SHP77 treated with DMSO at 0.1 percent for 48 hours (cell line): ENCODE measurements at regions not wholly inside any gene's neighbourhood (a gene's known extent, or its start where the extent isn't known, plus 50 kb on each side); places are given as distances from the start of the nearest gene placed in this dataset.
"Not testable (repeated sequence)": the region's sequence is repeated elsewhere in the genome, so short reads cannot be mapped to it uniquely, and the experiment has no call there.

ENCODE experiments used
- DNase-seq: peaks from one replicate; lab custom pipeline; 2025; lab: John Stamatoyannopoulos, UW

DNA sequence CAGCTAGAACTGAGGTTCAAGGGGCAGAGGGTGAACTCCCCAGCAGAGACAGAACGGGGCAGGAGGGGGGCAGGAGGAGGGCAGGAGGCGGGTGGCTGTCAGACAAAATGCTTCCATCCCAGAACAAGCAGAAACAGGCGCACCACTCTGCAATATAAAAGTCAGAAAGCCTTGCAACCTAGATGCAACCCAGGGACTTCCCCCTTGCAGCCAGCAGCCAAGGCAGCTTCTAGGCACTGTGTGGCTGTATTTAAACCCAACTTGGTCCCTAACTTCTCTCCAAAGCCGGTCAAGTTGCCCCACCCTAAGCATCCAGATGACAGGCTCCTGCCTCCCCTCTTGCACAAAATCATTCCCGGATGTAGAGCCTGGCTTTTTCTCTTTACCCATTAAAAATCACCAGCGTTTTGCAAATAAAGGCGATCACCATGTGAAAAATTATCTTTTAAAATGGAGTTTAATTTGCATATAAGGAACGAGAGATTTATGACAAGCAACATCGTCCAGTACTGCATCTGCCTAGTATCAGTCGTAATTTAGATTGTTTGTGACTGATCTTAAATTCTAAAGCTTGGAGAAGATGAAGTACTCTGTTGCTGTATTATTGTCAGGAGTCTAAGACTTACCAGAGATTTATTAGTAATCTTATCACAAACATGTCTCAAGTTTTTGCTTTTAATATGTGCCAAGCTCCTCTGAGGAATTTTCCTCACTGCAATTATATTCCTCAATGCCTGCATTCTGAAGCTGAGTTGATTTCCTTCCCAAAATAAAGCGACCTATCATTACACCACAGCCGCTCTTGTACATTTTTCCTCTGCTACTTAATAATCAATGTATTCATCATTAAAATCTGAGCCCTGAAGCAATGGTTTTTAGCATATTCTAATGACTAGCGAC, 307.1 kb upstream of the ZNF507 start:
- DNase-seq, result no peak

DNA sequence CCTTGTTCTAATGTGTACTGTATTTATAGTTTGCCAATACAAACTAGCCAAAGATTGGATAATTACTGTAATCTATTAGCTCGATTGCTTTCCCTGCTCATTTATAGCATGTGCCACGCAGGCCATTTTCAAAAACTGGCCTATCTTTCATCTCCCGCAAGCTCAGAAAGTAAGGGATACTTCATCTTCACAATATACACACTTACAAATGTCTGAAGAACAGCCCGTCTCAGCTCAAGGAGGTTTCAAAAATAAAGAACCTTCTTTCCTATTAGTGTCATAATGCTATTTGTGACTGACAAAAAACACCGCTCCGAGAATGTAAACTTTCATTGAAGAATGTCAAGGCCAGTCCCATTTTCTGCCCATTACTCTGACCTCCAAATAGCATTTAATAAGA, 306.4 kb upstream of the ZNF507 start:
- no peak for DNase-seq

DNA sequence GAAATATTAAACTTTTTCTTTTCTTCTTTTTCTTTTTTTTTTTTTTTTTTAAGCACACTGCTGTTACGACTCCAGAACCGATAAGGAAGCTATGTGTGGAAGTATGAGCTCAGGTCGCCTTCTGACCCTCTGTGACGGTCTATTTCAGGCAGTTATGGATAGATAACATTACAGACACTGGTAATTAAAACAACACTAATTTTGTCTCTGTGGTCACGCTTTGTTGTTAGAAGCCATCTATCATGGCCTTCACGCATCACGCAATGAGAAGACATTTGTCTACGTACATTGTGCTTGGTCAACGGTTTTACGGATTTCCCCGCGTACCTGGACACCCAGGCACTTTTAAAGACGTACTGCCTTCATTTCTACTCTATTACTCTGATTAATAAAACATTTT, 306.0 kb upstream of the ZNF507 start:
- no peak for DNase-seq

DNA sequence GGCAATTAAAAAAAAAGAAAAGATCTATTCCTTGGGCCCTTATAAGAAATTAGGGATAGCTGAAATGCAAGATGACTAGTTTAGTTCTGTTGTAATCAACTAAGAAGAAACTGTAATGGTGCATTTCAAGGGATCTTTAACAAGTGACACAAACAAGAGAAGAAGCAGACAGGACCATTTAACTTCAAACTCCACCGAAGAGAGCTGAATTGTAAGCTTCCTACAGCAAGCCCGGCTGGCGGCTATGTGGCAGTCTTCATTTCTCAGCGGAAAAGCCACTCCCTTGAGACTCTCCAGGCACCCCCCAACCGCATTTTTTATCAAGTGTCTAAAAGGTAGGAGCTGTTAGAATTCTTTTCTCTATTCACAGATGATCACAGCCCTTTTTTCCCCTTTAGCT, 305.2 kb upstream of the ZNF507 start:
- DNase-seq, result no peak

DNA sequence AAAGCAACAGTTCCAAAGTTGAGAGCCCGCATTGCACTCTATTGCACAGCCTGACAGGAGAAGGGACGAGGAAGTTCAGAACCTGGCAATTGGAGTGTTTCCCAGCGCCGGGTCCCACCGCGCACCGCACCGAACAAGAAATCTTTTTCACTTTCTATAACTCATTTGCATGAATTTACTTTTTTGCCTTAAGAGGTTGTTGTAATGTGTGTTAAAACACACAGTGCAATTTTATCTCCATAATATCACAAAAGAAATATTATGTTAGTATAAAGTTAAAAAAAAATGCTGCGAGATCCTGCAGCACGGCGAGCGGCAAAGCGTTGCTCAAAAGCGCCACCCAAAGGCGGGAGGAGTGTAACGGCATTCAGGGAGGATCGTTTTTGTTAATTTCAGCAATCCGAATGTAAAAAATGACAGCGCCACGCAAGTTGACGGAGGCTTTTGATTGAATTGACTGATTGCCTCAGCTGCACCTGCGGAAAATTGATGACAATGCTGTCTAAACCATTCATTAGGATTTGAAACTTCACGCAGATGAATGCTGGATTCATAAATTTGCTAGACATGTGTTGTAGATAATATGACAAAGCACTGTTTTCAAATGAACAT, 303.6 kb upstream of the ZNF507 start:
- no peak for DNase-seq

DNA sequence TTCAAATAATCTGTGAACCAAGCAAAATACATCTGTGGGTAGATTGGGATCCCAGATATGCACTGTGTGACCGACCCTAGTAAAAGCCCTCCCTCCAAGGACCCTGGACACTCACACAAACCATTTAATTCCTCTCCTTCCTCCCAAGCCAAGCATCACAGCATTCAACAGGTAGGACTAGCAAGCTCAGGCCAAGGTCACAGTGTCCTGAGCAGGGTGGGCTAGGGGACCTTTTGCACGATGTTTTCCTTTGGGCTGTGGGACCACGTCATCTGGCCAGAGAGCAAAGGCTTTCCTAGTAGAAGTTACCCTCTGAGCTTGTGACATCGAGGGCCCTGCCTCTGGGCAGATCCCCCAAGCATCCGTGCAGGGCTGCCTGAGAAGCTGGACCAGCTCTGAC, 297.6 kb upstream of the ZNF507 start:
- no peak for DNase-seq

DNA sequence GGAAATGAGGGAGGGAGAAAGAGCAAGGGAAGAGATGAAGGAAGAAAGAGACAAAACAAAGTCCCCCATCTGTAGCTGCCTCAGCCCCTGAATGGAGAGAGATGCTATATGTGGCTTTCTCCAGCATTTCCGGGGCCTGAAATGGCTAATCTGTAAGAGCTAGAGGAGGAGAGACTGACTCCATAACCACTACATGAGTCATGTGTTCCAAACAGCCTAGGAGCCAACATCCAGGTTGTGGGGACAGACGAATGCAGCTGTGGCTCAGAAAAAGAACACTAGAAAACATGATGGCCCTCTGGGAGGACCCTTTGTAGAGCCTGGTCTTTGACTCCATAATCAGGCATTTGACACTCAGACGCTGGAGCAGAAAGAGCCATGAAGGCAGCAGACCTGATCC, 292.0 kb upstream of the ZNF507 start:
- DNase-seq, result no peak

DNA sequence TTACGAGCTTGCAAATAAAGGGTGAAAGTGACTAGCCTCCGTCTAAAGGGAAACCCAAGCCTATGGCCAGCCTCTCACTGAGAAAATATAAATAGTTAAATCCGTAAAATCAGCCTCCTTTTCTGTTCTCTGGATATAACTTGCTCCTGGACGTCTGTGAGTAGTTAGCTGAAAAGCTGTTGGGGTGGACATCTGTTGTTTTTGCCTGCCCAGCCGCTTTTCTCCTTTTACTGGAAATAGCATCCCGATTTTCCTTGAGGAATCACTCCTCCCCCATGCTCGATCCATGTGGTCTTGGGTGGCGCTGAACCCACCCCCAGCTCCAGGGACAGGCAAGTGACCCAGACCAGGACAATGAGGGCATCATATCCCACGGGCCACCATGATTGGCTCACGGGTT, 291.5 kb upstream of the ZNF507 start:
- no peak for DNase-seq

DNA sequence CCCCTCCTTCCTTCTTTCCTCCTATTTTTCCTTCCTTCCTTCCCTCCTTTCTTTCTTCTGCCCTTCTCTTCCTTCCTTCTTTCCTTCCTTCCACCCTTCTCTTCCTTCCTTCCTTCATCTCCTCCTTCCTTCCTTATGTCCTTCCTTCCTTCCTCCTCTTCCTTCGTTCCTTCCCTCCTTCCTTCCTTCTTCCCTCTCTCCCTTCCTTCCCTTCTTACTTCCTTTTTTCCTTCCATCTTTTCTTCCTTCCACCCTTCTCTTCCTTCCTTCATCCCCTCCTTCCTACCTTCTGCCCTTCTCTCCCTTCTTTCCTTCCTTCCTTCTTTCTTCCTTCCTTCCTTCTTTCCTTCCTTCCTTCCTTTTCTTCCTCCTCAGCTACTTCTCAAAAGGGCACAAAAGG, 287.3 kb upstream of the ZNF507 start:
- DNase-seq, result no peak

DNA sequence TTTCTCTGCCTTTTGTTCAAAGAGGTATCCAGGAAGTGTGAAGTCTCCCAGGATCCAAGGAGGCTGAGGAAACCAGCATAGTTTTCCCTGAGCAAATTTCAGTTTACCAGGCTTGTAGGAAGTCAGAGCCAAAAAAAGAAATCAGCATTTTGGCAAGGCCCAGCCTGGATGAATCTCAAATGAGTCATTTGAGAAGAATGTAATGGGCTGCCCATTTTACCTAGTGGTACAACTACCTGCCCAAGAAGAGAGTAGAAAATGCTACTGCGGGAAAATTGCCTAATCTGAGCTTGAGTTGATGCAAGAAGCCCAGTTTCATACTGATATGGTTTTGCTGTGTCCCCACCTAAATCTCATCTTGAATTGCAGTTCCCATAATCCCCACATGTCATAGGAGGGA, 284.1 kb upstream of the ZNF507 start:
- DNase-seq, result no peak

DNA sequence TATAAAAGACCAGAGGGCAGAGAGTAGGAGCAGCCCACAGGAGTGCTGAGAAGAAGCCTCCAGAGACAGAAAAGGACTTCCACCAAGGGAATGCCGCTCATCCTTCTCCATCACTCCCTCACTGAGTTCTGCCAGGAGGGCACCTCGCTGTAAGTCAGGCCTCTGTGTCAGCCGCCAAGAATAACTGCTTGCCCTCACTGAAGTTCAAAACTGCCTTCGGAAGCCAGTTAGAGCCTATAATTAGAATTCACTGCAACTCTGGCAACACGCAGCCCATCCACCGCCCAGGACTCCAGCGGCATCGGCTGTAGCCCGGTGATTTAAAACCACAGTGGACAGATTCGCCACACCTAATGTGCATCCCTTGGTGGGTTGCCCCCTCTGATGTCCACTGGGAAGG, 281.8 kb upstream of the ZNF507 start:
- DNase-seq, result no peak

DNA sequence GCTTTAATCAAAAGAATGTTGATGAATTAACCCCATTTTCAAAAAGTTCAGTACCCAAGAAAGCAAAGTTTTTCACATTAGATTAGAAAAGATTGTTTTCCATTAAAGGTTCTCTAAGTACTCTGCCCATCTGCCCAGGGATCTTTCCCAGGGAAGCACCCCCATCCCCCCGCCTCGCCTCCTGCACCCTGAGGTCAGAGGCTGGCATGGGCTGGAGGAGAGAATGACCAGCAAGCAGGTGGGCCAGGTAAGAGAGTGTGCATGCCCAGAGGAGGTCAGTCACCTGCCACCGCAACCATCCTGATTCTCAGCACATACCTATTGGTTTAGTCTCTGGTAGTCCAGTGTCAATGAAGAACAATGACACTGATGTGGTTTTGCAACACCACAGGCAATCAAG, 279.4 kb upstream of the ZNF507 start:
- no peak for DNase-seq

DNA sequence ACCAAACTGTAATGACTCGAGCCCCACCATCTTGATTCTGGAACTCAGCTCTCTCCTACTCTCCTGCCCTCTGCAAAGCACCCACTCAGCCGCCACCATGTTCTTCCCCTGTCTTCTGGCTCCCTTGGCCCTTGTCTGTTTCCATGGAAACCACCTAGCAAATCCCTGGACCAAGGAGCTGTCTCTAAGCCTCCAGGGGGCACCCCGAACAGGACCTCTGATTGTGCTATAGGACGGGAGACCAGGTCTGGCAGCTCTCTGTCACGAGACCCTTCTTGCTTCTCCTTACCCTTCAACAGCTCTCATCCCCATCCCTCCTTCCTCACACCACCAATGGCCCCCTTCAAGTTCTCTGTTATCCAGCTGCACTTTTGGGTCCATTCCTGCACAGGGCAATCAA, 277.7 kb upstream of the ZNF507 start:
- DNase-seq, result no peak

DNA sequence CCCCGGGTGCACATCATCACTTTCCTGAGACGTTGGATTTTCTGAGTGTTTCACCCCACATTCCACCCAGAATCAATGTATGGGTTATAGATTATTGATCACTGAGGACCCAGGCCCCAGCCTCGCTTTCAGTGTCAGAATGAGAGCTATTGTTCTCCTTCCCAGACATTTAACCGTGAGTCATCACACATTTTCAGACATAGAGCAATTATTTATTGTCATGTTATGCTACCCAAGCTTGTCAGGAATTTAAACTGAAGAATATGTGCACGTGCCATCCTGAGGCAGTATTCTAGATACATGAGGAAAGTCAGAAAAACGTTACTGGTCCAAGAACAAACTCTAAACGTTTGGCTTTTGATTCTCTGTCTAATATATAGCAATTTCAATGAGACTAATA, 276.6 kb upstream of the ZNF507 start:
- no peak for DNase-seq

DNA sequence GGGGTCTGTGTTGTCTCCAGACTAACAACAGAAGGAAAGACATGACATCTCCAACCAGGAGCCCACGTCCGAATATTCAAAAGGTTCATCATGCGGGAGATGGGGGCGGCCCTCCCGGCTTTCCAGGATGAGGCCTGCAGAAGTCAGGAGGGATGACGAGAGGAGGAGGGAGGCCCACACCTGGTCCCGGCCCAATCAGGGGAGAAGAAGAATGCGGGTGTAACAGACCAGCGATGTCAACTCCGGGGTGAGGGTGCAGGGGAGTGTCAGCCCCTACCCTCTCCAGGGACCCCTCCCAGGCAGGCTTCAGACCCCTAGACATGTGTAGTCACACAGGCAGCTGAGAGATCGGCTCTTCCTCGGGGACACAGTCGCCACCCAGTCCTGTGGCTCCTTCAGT, 275.3 kb upstream of the ZNF507 start:
- DNase-seq, result no peak

DNA sequence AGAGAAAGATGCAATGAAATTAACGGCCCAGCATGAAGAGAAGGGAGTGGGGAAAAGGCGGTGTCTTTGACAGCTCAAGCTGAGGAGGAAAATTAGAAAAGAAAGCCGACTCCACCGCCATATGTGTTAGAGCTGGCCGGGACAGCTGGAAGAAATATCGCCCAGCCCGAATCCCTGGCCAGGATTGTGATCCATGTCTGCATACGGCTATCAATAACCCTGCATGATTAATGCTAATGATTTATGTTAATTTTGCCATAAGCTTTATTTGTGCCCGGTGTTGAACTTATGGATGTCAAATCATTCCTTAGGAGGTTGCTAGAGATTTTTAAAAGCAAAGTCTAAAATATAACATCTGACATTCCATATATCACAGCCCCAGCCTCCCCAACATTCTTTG, 263.4 kb upstream of the ZNF507 start:
- DNase-seq, result no peak

DNA sequence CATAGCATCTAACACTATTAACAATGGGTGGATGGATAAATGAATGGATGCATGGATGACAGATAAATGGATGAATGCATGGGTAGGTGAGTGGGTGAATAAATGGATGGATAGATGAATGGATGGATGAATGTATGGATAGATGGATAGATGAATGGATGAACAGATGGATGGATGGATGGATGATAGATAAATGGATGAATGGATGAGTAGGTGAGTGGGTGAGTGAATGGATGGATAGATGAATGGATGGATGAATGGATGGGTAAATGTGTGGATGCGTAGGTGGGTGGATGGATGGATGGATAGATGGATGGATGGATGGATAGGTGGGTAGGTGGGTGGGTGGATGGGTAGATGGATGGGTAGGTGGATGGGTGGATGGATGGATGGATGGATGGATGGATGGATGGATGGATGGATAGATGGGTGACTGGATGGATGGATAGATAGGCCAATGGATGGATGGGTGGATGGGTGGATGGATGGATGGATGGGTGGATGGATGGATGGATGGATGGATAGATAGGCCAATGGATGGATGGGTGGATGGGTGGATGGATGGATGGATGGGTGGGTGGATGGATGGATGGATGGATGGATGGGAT, 260.6 kb upstream of the ZNF507 start:
- not testable (repeated sequence) for DNase-seq

DNA sequence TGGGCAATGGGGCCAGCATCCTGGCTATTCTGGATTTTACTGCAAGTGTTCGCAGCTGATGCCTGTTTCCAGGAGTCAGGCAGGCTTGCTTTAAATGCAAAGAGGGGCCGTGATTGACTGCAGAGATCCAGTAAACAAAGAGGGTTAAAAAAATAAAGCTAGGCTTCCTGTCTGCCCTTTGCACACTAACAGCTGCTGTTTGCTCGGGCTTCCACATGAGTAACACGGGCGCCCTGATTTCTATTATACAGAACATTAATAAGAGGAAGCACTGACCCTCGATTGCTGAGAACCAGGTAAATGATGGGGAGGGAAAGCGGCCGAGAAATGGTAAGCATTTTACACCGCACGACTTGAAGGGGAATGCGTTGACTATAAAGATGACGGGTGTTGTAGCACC, 254.2 kb upstream of the ZNF507 start:
- DNase-seq, result no peak

DNA sequence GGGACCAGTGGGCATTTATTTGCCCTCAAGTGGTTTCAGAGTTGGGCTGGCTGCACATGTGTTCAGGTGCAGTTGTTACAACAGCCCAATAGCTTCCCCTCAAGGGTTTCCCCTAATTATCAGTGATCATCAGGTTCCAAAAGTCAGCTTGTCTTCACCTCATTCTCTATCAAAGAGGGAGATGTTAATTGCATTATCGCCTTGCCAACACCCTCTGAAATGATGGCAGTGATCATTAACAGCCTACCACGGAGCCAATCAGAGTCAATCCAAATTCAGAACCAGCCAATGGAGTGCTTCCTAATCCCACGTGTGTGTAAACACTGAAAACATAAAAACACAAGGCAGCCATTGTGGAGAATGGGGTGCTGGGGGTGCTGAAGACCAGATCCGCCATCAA, 248.4 kb upstream of the ZNF507 start:
- no peak for DNase-seq

DNA sequence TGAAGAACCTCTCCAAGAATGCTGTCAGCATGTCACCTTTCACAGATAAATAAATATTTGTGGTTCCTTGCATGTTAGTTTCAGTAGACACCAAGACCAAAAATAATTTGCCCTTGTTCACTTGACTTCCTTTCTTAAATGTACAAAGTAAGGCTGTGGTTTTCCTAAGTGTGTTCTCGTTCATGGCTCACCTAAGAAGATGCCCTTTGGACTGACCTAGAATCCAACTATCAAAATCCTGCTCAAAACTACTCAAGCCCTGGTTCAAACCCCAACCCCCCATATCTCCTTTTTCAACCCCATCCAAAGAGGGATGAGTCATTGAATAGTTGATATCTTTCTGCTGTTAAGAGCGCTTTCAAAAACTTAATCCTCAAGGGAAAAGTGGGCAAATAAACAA, 247.8 kb upstream of the ZNF507 start:
- no peak for DNase-seq

DNA sequence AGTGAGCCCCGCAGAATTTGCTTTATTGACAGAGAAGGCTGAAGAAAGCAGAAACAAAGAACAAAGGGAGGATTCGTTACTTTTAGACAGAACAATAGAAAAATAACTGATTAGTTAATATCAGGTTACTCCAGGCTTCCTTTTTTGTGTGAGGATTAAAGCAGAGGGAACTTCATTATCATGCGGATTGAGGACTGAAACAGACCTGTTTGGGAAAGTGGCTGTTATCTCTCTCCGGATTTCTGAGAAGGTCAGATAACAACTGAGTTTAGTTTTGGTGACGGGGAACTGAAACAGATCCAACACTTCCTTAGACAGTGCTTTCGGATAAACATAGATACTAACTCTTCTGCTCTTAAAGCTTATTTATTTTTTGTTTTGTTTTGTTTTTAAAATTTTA, 246.4 kb upstream of the ZNF507 start:
- DNase-seq, result no peak

DNA sequence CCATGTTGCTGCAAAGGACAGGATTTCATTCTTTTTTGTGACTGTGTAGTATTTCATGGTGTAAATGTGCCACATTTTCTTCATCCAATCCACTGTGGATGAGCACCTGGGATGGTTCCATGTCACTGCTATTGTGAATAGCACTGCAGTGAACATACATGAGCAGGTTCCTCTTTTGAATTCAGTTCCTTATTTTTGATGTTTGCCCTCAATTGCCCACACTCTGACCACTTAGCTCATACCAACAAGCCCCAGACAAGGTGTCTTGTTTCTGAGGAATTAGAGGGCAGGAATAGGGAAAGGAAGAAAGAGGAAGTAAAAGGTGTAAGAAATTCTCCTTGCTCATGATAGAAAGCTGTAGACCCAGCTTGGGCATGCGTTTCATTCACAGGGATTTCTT, 244.2 kb upstream of the ZNF507 start:
- DNase-seq, result no peak

DNA sequence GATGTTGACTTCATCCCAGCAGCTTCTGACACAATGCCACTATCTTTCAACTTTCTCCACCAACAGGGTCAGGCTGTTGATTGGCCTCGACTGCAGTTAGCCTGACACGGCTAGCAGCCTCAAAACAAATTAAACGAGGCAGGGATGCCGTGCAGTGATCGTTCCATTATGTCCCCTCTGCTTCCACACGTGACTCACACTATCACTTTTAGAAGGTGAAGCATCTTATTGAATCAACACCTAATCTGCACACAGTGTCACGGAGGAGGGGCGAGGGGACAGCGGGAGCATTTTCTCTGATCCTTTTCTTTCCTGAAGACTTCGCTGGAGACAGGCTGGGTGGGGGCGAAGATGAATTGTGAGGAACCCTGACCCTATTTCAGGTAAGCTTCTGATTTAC, 241.9 kb upstream of the ZNF507 start:
- DNase-seq, result no peak
